ENCODE measurements at regions not wholly inside any gene's neighbourhood (a gene's known extent, or its start where the extent isn't known, plus 50 kb on each side); places are given as distances from the start of the nearest gene placed in this dataset.
A peak's percentile ranks its signal among the peaks of the same experiment; 100 is the strongest.
"Not testable (repeated sequence)": the region's sequence is repeated elsewhere in the genome, so short reads cannot be mapped to it uniquely, and the experiment has no call there.

DNA sequence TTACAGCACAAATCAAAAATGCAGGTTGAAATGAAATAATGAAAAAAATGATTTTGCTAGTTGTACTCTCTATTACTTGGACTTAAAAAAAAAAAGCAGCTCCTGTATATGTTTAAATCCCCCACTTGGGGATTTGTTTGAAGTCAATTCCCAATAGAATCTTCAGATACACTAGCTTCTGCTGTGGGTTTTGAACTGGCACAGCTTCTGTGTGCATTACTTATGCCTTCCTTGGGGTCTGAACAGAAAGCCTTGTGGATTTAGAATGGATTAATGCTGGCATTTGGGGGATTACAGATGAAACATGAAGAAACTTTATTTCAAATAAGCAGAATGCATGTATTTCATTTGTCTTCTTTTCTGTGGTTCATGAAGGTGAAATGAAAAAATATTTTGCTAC lies 513.2 kb upstream of the TBL1XR1 start:
- no peak for DNase-seq (ENCODE audit: low read depth)
- TF ChIP-seq, protein P1, sequence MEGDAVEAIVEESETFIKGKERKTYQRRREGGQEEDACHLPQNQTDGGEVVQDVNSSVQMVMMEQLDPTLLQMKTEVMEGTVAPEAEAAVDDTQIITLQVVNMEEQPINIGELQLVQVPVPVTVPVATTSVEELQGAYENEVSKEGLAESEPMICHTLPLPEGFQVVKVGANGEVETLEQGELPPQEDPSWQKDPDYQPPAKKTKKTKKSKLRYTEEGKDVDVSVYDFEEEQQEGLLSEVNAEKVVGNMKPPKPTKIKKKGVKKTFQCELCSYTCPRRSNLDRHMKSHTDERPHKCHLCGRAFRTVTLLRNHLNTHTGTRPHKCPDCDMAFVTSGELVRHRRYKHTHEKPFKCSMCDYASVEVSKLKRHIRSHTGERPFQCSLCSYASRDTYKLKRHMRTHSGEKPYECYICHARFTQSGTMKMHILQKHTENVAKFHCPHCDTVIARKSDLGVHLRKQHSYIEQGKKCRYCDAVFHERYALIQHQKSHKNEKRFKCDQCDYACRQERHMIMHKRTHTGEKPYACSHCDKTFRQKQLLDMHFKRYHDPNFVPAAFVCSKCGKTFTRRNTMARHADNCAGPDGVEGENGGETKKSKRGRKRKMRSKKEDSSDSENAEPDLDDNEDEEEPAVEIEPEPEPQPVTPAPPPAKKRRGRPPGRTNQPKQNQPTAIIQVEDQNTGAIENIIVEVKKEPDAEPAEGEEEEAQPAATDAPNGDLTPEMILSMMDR (IDR thresholded peaks at IDR 0.05; ENCODE audit: low read depth, low read length): no peak
- TF ChIP-seq, protein P2, sequence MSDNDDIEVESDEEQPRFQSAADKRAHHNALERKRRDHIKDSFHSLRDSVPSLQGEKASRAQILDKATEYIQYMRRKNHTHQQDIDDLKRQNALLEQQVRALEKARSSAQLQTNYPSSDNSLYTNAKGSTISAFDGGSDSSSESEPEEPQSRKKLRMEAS (IDR thresholded peaks at IDR 0.05; ENCODE audit: low read depth, low read length): no peak
- TF ChIP-seq MYC (IDR thresholded peaks at IDR 0.05; ENCODE audit: low read depth, low read length) (no peak), POLR2A (IDR thresholded peaks at IDR 0.05; ENCODE audit: extremely low read depth, insufficient read length) (no peak)
- no peak overlapping the region for H3K4me3 ChIP-seq (ENCODE audit: low read depth, low read length)

DNA sequence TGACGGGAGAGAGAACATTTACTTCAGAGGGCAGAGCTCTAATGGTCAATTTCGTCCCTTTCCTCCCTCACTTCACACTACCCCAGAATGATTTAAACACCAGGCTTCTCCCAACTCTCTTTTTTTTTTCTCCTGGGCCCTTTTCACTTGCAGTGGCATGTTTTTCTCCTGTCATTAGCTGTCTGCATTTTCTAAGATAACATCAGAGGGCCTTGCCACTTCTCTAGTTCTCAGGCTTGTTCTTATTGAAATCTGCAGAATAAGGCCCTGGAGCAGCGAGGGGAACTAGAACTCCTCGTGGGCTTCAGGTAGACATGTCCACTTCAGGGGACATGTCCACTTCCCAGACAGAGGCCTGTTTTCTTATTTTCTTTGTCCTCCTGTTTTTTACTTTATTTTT lies 514.4 kb upstream of the TBL1XR1 start:
- DNase-seq (ENCODE audit: low read depth): no peak
- TF ChIP-seq, protein P1 (IDR thresholded peaks at IDR 0.05; ENCODE audit: low read depth, low read length): no peak
- TF ChIP-seq, protein P2 (IDR thresholded peaks at IDR 0.05; ENCODE audit: low read depth, low read length): no peak
- TF ChIP-seq POLR2A (IDR thresholded peaks at IDR 0.05; ENCODE audit: extremely low read depth, insufficient read length) (no peak), MYC (IDR thresholded peaks at IDR 0.05; ENCODE audit: low read depth, low read length) (no peak)

DNA sequence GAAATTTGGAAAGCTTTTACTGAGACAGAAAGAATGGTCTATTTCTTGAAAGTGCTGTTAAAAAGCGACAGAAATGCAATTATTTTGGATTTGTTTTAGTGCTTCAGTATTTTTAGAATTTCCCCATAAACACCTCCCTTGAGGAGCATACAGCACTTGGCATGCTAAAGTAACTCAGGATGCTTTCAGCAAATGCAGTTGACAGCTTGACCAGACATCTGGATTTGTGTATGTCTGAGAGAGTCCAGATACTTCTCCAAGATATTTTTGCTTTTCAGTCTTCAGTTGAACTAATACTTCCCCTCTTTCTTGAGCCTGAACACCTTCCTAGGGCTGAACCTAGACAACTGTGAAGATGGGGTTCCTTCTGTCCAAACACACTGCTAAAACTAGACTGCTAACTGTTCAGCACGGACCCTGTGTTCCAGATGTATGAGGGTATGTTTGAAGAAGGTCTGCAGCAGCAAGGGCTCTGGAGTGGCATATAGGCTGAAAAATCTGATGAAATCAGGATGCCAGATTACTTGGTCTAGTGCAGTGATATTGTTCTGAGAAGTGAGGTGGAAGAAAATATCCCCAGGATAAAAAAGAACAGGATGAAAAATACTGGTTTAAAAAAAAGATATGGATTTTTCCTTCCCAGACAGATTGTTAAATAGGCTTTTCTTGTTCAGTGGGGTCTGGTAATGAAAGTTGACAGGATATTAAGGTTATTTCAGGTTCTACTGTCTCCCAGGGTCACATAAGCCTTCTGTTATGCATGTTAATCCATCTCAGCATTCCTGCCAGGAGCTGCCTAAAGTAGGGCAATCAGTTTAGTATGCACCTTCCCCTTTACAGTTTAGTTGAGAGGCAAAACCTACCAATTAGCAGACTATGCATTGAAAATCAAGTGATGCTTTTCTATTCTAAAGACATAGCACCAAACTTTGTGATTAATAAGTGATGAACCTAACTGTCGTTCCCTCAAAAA lies 516.9 kb upstream of the TBL1XR1 start:
- no peak overlapping the region for H3K4me3 ChIP-seq (ENCODE audit: low read depth, low read length)
- no peak for DNase-seq (ENCODE audit: low read depth)

More for the DNA sequence above, 514.4 kb upstream of the TBL1XR1 start:
- H3K4me3 ChIP-seq (ENCODE audit: low read depth, low read length): no peak overlapping the region

DNA sequence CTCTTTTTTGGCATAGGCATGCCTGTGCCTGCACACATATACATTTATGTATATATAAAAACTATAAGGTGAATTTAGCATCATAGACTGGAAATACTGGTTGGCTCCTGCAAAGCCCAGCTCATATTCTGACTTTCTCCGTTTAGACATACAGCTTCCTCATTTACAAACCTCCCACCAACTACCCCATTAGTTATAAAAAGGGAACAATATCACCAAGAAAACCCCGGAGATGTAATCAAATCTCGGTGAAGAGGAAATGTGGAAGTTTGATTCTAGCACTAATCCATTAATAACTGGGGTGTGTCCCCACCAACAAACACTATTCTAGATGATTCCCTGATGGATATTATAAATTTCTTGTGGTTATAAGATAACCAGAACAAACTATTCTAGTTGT lies 517.7 kb upstream of the TBL1XR1 start:
- TF ChIP-seq MYC (IDR thresholded peaks at IDR 0.05; ENCODE audit: low read depth, low read length) (no peak), POLR2A (IDR thresholded peaks at IDR 0.05; ENCODE audit: extremely low read depth, insufficient read length) (no peak)
- TF ChIP-seq, protein P1 (IDR thresholded peaks at IDR 0.05; ENCODE audit: low read depth, low read length): no peak
- TF ChIP-seq, protein P2 (IDR thresholded peaks at IDR 0.05; ENCODE audit: low read depth, low read length): no peak
- H3K4me3 ChIP-seq (ENCODE audit: low read depth, low read length): no peak overlapping the region
- peak; percentile 53 for DNase-seq (ENCODE audit: low read depth)

More for the DNA sequence above, 516.9 kb upstream of the TBL1XR1 start:
- TF ChIP-seq MYC (IDR thresholded peaks at IDR 0.05; ENCODE audit: low read depth, low read length) (no peak), POLR2A (IDR thresholded peaks at IDR 0.05; ENCODE audit: extremely low read depth, insufficient read length) (no peak)
- TF ChIP-seq, protein P2 (IDR thresholded peaks at IDR 0.05; ENCODE audit: low read depth, low read length): no peak
- TF ChIP-seq, protein P1 (IDR thresholded peaks at IDR 0.05; ENCODE audit: low read depth, low read length): no peak

DNA sequence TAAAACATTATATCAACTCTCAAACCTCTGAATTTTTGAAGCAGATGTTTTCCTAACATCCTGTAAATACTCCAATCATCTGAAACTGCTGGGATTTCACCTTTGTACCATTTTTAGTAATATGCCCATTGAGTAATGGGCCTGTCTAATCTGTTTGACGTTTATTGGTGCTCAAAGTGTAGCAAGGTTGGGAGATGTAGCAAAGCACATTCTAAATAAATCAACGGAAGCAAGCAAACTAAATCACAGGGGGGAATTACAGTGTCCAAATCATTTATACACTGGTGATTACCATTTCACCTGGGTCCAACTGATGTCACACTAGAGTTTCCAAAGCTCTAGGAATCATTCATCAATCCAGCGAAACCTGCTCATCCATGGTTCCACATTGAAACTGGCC lies 518.7 kb upstream of the TBL1XR1 start:
- TF ChIP-seq, protein P2 (IDR thresholded peaks at IDR 0.05; ENCODE audit: low read depth, low read length): no peak
- TF ChIP-seq, protein P1 (IDR thresholded peaks at IDR 0.05; ENCODE audit: low read depth, low read length): no peak
- no peak for TF ChIP-seq POLR2A (IDR thresholded peaks at IDR 0.05; ENCODE audit: extremely low read depth, insufficient read length)
- TF ChIP-seq MYC (IDR thresholded peaks at IDR 0.05; ENCODE audit: low read depth, low read length): no peak
- no peak overlapping the region for H3K4me3 ChIP-seq (ENCODE audit: low read depth, low read length)
- no peak for DNase-seq (ENCODE audit: low read depth)

DNA sequence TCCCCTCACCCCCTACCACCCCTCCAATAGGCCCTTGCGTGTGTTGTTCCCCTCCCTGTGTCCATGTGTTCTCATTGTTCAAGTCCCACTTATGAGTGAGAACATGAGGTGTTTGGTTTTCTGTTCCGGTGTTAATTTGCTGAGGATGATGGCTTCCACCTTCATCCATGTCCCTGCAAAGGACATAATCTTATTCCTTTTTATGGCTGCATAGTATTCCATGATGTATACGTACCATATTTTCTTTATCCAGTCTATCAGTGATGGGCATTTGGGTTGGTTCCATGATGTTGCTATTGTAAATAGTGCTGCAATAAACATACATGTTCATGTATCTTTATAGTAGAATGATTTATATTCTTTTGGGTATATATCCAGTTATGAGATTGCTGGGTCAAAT lies 523.6 kb upstream of the TBL1XR1 start:
- not testable (repeated sequence) for DNase-seq (ENCODE audit: low read depth)

More for the DNA sequence above, 523.6 kb upstream of the TBL1XR1 start:
- not testable (repeated sequence) for H3K4me3 ChIP-seq (ENCODE audit: low read depth, low read length)
